Panc1 (cell line): ENCODE measurements at regions not wholly inside any gene's neighbourhood (a gene's known extent, or its start where the extent isn't known, plus 50 kb on each side); places are given as distances from the start of the nearest gene placed in this dataset.

Source experiments
- ATAC-seq: fragments of 200-7000 bp; cut with Tn5 transposase; 2 replicates; pipeline ENCODE4 v1.9.1; 2020; ENCODE audit warnings: mild to moderate bottlenecking, moderate library complexity
- BruUV-seq: library from RNA; stranded (reverse); fragments of 400-500 nt; replicated peaks from 2 replicates; lab custom pipeline; 2021; lab: Mats Ljungman, UMichigan
- CTCF ChIA-PET: fragments of 300-600 bp; sonication (Branson Sonifier 250); formaldehyde crosslinking; loops from one replicate; lab custom pipeline; 2022; ENCODE audit warnings: antibody characterized with exemption; lab: Charles Lee
- POLR2A ChIA-PET: fragments of 300-600 bp; sonication (Branson Sonifier 250); formaldehyde crosslinking; loops from one replicate; lab custom pipeline; 2022; ENCODE audit warnings: antibody characterized with exemption; lab: Charles Lee
- DNase-seq: peaks from one replicate; pipeline ENCODE4 v3.0.0-alpha.2; 2010; ENCODE audit warnings: low read depth, low spot score
- H3K27ac ChIP-seq: 2 replicates; pipeline ENCODE4 v1.5.1; 2011; ENCODE audit warnings: mild to moderate bottlenecking, low read length, inconsistent platforms
- H3K27me3 ChIP-seq: fragments of 200-500 bp; sonication (Bioruptor generic); 2 replicates; pipeline ENCODE4 v1.6.0; 2014; ENCODE audit warnings: low read length, inconsistent platforms; ENCODE audit not compliant: control insufficient read depth, insufficient read depth
- H3K36me3 ChIP-seq: fragments of 200-500 bp; sonication (Bioruptor generic); 2 replicates; pipeline ENCODE4 v1.5.1; 2014; ENCODE audit warnings: inconsistent platforms, mild to moderate bottlenecking, low read length, moderate library complexity; ENCODE audit not compliant: control insufficient read depth, insufficient read depth
- H3K4me1 ChIP-seq: 2 replicates; pipeline ENCODE4 v1.5.1; 2011; ENCODE audit warnings: inconsistent platforms, mild to moderate bottlenecking, low read length, moderate library complexity; ENCODE audit not compliant: control insufficient read depth, insufficient read depth
- H3K4me3 ChIP-seq, 2 experiments: 2 replicates each; pipeline ENCODE4 v1.5.1; 2011 to 2012; ENCODE audit warnings: low read depth in 2 of 2, low read length in 2 of 2, mild to moderate bottlenecking in 2 of 2, inconsistent platforms in 1 of 2, moderate library complexity in 1 of 2
- H3K9me3 ChIP-seq: fragments of 200-500 bp; sonication (Bioruptor generic); 2 replicates; pipeline ENCODE4 v1.5.1; 2014; ENCODE audit warnings: low read depth, mild to moderate bottlenecking, inconsistent platforms, low read length, moderate library complexity; ENCODE audit not compliant: control insufficient read depth, insufficient read depth
- CTCF ChIP-seq: fragments of 450-650 bp; IDR thresholded peaks from 2 replicates; pipeline ENCODE4 v1.5.1; 2017; ENCODE audit warnings: mild to moderate bottlenecking
- POLR2AphosphoS5 ChIP-seq: IDR thresholded peaks from 2 replicates; pipeline ENCODE4 v1.6.1; 2012; ENCODE audit warnings: mild to moderate bottlenecking, low read depth, low read length, moderate library complexity
- REST ChIP-seq, 2 experiments: IDR thresholded peaks; 2 replicates each; pipeline ENCODE4 v1.6.1; 2011 to 2012; ENCODE audit warnings: low read depth in 2 of 2, control low read depth in 1 of 2, low read length in 1 of 2, mild to moderate bottlenecking in 1 of 2, moderate library complexity in 1 of 2; ENCODE audit not compliant: insufficient read depth in 1 of 2
- SIN3A ChIP-seq: IDR thresholded peaks from 2 replicates; pipeline ENCODE4 v1.6.1; 2012; ENCODE audit warnings: low read depth, mild to moderate bottlenecking, low read length, moderate library complexity, borderline replicate concordance; ENCODE audit not compliant: insufficient read depth
- TCF7L2 ChIP-seq: IDR thresholded peaks from 2 replicates; pipeline ENCODE4 v1.6.1; 2011; ENCODE audit warnings: mild to moderate bottlenecking, low read depth, low read length, inconsistent platforms
- in situ Hi-C: cut with HindIII; loops from 2 replicates; pipeline ENCODE4 v1.10.0; 2016; ENCODE audit warnings: low sequenced_read_pairs, low pct_unique_long_range_greater_than_20kb
- intact Hi-C: fragments of 100-400 bp; cut with micrococcal nuclease; formaldehyde crosslinking; loops from one replicate; pipeline ENCODE4 v1.10.0; 2022; ENCODE audit not compliant: unreplicated experiment

GRCh38 chr5:135159626-135160025, 125.6 kb upstream of the PITX1 start:
- ATAC-seq (no peak), DNase-seq (no peak)
- no peak overlapping the region for H3K27ac ChIP-seq
- POLR2A ChIA-PET = no interaction called here
- in situ Hi-C loops = no loop called here
- H3K36me3 ChIP-seq = no peaks in the 10 kb centered on the region
- CTCF ChIA-PET = no interaction called here
- H3K9me3 ChIP-seq = no peaks in the 10 kb centered on the region; the same call in 1 of the 2 replicates
- H3K4me3 ChIP-seq = no peak overlapping the region
- H3K27me3 ChIP-seq = no peaks in the 10 kb centered on the region; the same call in 1 of the 2 replicates
- no TSS peak for BruUV-seq
- TF ChIP-seq TCF7L2 = no peak
- TF ChIP-seq CTCF = no peak
- no peak for TF ChIP-seq POLR2AphosphoS5
- no peak for TF ChIP-seq REST (IDR thresholded peaks at IDR 0.05; ENCODE audit: insufficient read depth in 1 of 2, low read depth in 2 of 2, low read length in 1 of 2)
- no peak for TF ChIP-seq SIN3A
- H3K4me1 ChIP-seq = no peaks in the 10 kb centered on the region
- intact Hi-C loops = no loop called here

- Histone ChIP-seq H3K4me3 (no peak overlapping the region), H3K27me3 (no peaks in the 10 kb centered on the region; the same call in 1 of the 2 replicates), H3K36me3 (no peaks in the 10 kb centered on the region), H3K9me3 (no peaks in the 10 kb centered on the region; the same call in 1 of the 2 replicates), H3K4me1 (no peaks in the 10 kb centered on the region), H3K27ac (no peak overlapping the region)
- no peak for DNase-seq
- in situ Hi-C loops = no loop called here
- BruUV-seq = no TSS peak
- no peak for TF ChIP-seq POLR2AphosphoS5
- no peak for TF ChIP-seq TCF7L2
- TF ChIP-seq CTCF = no peak
- no peak for TF ChIP-seq SIN3A
- no peak for TF ChIP-seq REST (IDR thresholded peaks at IDR 0.05; ENCODE audit: insufficient read depth in 1 of 2, low read depth in 2 of 2, low read length in 1 of 2)
- CTCF ChIA-PET = no interaction called here
- intact Hi-C loops = no loop called here
- POLR2A ChIA-PET = no interaction called here
- ATAC-seq = no peak
Measured at GRCh38 chr5:135158982-135159381, 125.0 kb upstream of the PITX1 start.
